Tibial artery (tissue), 4 donors: ENCODE measurements at regions not wholly inside any gene's neighbourhood (a gene's known extent, or its start where the extent isn't known, plus 50 kb on each side); places are given as distances from the start of the nearest gene placed in this dataset.

Source experiments
- DNase-seq, 2 donors: peaks; one replicate each; pipeline ENCODE4 v3.0.0-alpha.2; 2019
- H3K27ac ChIP-seq, 2 donors: fragments of 200-600 bp; sonication (generic) in 1 of 2; 1 replicate in 1 of 2; 2 replicates in 1 of 2; pipeline ENCODE4 v1.5.1; 2018 to 2019; ENCODE audit warnings: mild to moderate bottlenecking in 1 of 2
- H3K27me3 ChIP-seq, 2 donors: fragments of 200-600 bp; sonication (generic) in 1 of 2; one replicate each; pipeline versions ENCODE4 v1.5.1 to v1.6.0; 2016 to 2019
- H3K36me3 ChIP-seq, 3 donors: fragments of 200-600 bp; sonication (generic) in 2 of 3; one replicate each; pipeline ENCODE4 v1.5.1; 2016 to 2019; ENCODE audit warnings: mild to moderate bottlenecking in 2 of 3
- H3K4me1 ChIP-seq, 4 donors: fragments of 200-600 bp; sonication (generic) in 2 of 4; 1 replicate in 3 of 4; 2 replicates in 1 of 4; pipeline ENCODE4 v1.5.1; 2016 to 2019
- H3K4me3 ChIP-seq, 2 donors: fragments of 200-600 bp; sonication (generic) in 1 of 2; 1 replicate in 1 of 2; 2 replicates in 1 of 2; pipeline ENCODE4 v1.5.1; 2018 to 2019; ENCODE audit warnings: mild to moderate bottlenecking in 2 of 2
- H3K9me3 ChIP-seq, 3 donors: fragments of 200-600 bp; sonication (generic) in 1 of 3; one replicate each; pipeline ENCODE4 v1.5.1; 2016 to 2019
- intact Hi-C: fragments of 100-400 bp; cut with DNase I; formaldehyde crosslinking; loops from one replicate; pipeline ENCODE4 v1.15.0; 2023; ENCODE audit warnings: low total_unique reads
- TF ChIP-seq, protein P1 (sequence below), 2 experiments: fragments of 200-600 bp in 1 of 2; fragments of 450-650 bp in 1 of 2; IDR thresholded peaks; one replicate each; pipeline ENCODE4 v1.5.1; 2017 to 2019; ENCODE audit warnings: antibody characterized with exemption in 2 of 2, mild to moderate bottlenecking in 1 of 2, moderate library complexity in 1 of 2

DNA sequence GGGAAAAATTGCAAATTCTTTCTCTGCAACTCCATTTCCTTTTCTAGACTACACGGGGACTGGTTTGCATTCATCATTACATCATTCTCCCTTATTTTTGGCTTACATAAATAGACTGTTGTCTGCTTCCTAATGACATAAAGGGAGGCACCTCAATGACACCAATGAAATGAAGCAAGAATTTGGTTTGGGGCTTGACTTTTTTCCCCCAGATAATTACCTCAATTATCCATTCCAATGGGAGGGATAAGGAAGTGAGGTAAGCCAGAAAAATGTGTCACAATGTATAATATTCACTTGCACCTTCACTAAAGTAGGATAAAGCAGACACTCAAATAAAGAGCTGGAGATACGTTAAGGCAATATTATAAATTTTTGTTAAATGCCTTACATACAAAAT lies 240.6 kb upstream of the GRIP1 start:
- Histone ChIP-seq H3K4me3 (no peak overlapping the region), H3K9me3 (no peaks in the 10 kb centered on the region), H3K4me1 (no peaks in the 10 kb centered on the region), H3K27me3 (no peaks in the 10 kb centered on the region), H3K27ac (no peak overlapping the region), H3K36me3 (no peaks in the 10 kb centered on the region)
- TF ChIP-seq, protein P1, sequence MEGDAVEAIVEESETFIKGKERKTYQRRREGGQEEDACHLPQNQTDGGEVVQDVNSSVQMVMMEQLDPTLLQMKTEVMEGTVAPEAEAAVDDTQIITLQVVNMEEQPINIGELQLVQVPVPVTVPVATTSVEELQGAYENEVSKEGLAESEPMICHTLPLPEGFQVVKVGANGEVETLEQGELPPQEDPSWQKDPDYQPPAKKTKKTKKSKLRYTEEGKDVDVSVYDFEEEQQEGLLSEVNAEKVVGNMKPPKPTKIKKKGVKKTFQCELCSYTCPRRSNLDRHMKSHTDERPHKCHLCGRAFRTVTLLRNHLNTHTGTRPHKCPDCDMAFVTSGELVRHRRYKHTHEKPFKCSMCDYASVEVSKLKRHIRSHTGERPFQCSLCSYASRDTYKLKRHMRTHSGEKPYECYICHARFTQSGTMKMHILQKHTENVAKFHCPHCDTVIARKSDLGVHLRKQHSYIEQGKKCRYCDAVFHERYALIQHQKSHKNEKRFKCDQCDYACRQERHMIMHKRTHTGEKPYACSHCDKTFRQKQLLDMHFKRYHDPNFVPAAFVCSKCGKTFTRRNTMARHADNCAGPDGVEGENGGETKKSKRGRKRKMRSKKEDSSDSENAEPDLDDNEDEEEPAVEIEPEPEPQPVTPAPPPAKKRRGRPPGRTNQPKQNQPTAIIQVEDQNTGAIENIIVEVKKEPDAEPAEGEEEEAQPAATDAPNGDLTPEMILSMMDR (IDR thresholded peaks at IDR 0.05): no peak
- no peak for DNase-seq
- intact Hi-C loops: no loop called here

DNA sequence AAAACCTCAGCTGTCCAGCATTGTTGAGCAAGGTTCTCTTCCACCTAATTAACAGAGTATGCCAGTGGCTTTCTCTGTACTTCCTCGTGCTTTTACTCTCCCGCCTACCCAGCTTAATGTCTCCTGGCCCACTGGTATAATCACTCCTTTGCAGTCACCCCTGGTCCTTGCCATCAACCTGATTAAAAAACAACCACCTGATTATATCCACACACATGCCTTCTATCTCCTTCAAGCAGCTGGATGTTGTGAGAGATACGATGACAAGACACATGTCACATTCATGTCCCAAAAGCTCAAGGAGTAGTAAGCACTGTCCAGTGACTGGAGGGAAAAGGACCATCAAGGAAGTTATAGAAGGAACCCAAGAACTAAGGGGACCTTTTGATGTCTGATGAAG lies 241.3 kb upstream of the GRIP1 start:
- H3K36me3 ChIP-seq: no peaks in the 10 kb centered on the region
- H3K9me3 ChIP-seq: no peaks in the 10 kb centered on the region
- H3K4me3 ChIP-seq: no peak overlapping the region
- H3K27ac ChIP-seq: no peak overlapping the region
- TF ChIP-seq, protein P1 (IDR thresholded peaks at IDR 0.05): no peak
- no peaks in the 10 kb centered on the region for H3K27me3 ChIP-seq
- no peak for DNase-seq
- intact Hi-C loops: no loop called here
- no peaks in the 10 kb centered on the region for H3K4me1 ChIP-seq

DNA sequence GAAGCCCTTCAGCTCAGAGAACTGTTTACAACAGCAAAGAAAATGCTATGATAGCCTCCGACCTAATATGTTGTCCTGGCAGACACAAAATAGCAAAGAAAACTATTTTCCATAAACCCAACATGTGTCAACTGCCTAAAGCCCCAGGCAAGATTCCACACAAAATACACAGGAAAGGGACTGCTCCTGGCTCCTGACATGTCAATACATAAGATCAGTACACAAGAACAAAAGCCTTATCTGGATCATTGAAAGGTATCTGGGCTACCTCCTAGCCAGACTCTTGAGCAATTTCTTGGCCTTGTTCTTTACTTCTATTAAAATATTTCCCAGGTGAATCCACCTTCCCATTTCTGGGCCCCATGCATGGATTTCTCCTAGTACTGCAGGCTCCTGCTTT lies 242.3 kb upstream of the GRIP1 start:
- DNase-seq: no peak
- TF ChIP-seq, protein P1 (IDR thresholded peaks at IDR 0.05): no peak
- H3K27me3 ChIP-seq: no peaks in the 10 kb centered on the region
- no peaks in the 10 kb centered on the region for H3K9me3 ChIP-seq
- H3K27ac ChIP-seq: no peak overlapping the region
- intact Hi-C loops: no loop called here
- H3K36me3 ChIP-seq: no peaks in the 10 kb centered on the region
- no peaks in the 10 kb centered on the region for H3K4me1 ChIP-seq
- H3K4me3 ChIP-seq: no peak overlapping the region

DNA sequence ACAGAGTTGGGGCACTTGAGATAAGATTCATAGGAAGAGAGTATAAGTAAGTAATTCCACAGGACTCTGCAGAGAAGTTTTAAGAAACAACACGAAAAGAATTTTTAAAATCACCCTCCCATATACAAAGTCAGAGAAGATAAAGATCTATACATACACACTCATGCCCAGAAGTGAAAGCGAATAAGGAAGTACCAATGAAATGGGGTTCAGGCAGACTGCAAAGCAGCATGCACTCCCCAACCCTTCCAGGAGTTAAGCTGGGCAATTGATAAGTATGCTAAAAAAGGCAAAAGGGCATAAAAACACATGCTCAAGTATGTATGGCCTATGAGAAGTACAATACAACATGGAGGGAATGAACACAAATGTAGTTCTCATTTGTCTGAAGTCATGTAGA lies 246.2 kb upstream of the GRIP1 start:
- TF ChIP-seq, protein P1 (IDR thresholded peaks at IDR 0.05): no peak
- no peaks in the 10 kb centered on the region for H3K27me3 ChIP-seq
- no peaks in the 10 kb centered on the region for H3K4me1 ChIP-seq
- intact Hi-C loops: no loop called here
- no peak for DNase-seq
- H3K4me3 ChIP-seq: no peak overlapping the region
- H3K27ac ChIP-seq: no peak overlapping the region
- H3K36me3 ChIP-seq: no peaks in the 10 kb centered on the region
- H3K9me3 ChIP-seq: no peaks in the 10 kb centered on the region

DNA sequence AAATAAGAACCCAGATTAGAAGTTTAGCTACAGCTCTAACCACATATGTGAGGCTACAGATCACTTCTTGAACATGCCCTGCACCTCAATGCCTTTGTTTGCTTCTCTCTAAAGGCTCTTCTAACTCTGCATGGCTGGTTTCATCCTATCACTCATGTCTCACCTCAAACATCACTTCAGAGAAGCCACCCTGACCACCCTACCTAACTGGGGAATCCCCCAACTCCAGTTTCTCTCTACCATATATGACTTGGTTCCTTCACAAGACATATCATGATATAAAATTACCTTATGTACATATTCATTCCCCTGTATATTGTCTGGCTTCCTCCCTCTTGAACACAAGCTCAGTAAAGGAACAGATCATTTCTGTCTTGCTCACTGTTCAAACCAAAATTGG lies 250.2 kb upstream of the GRIP1 start:
- Histone ChIP-seq H3K27me3 (no peaks in the 10 kb centered on the region), H3K36me3 (no peaks in the 10 kb centered on the region), H3K27ac (no peak overlapping the region), H3K4me1 (no peaks in the 10 kb centered on the region), H3K9me3 (no peaks in the 10 kb centered on the region), H3K4me3 (no peak overlapping the region)
- TF ChIP-seq, protein P1 (IDR thresholded peaks at IDR 0.05): no peak
- DNase-seq: no peak
- intact Hi-C loops: no loop called here

DNA sequence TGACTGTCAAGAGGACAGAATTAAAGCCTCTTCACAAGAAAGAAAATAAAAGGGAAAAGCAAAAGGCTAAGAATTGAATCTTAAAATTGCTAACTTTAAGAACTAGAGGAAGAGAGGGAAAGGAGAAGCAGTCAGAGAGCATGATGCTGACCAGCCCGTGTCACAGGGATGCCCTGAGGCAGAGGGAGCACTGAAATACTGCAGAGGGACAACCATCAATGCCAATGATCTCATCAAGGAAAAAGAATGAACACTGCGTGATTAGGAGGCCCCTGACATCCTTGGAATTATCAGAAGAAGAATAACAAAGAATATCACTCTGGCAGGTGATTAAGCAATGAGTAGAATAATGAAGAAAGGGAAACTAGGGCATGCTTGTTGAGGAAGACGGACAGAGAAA lies 252.2 kb upstream of the GRIP1 start:
- H3K9me3 ChIP-seq: no peaks in the 10 kb centered on the region
- H3K27ac ChIP-seq: no peak overlapping the region
- H3K27me3 ChIP-seq: no peaks in the 10 kb centered on the region
- TF ChIP-seq, protein P1 (IDR thresholded peaks at IDR 0.05): no peak
- intact Hi-C loops: no loop called here
- no peaks in the 10 kb centered on the region for H3K36me3 ChIP-seq
- no peak overlapping the region for H3K4me3 ChIP-seq
- H3K4me1 ChIP-seq: no peaks in the 10 kb centered on the region
- DNase-seq: no peak
